ENCODE measurements at regions not wholly inside any gene's neighbourhood (a gene's known extent, or its start where the extent isn't known, plus 50 kb on each side); places are given as distances from the start of the nearest gene placed in this dataset.

DNA sequence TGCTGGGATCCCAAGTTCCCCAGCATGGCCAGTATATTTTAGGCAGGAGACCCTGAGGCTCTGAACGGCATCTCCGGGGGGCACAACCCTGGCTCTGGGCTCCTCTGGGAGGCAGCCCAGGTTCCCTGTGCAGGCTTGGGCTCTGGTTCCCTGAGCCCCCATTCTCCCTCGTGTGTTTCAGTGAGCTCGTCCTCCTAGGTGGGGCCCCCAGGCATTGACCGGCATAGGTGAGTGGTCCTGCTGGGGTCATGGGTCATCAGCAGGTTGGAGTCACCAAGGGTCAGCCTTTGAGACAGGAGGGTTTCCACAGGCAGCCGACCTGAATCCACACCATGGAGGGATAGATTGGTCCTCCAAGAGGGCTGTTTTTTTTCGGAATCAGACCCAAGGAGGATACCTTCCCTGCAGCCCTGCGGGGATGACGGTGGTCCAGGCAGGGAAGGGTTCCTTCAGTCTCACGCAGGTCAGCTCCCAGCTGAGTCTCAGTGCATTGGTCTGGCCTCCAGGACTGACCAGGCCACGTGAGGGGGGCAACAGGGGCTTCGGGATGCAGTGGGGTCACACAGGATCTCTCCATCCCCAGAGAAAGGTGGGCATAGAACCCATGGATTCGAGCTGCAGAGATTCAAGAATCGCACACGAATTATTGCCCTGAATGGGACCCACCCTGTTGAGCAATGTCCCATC is 226.0 kb downstream of the SNRPN start:
- CTCF ChIA-PET = no interaction called here

DNA sequence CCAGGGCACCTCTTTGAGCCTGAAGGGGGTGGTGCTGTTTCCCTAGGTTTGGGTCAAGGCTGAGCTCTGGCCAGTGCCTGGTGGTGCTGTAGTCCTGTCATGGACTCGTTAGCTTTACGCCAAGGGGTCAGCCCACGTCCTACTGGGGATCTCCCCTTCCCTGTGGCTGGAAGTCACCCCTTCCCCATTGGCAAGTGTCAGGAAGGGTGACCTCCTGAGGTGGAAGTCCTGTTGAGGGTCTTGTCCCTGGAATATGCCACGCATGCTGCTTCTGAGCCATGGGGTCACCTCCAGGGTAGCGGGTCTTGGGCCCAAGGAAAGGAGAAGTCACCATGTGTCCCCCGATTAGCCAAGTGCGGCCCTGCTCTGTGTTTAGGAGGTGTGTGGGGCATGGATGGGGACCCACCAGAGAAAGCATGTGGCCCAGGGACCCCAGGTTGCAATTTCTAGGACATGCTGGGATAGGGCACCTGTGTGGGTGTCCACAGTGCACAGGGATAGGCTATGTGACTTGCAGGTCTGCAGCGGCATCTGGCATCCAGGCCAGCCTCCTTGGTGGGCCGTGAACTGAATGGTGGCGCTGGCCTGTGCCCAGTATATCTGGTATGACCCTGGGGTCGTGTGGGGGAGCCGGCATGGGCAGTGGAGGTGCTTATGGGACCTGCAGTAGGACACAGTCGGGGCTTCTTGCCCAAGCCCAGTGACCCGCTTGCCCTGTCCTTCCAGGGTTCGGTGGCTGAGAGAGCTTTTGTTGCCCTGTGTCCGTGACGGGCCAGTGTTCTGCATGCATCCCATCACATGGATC is 226.7 kb downstream of the SNRPN start:
- ChIA-PET CTCF (no interaction called here), POLR2A (no interaction called here)

More for the DNA sequence above, 226.0 kb downstream of the SNRPN start:
- POLR2A ChIA-PET = no interaction called here

DNA sequence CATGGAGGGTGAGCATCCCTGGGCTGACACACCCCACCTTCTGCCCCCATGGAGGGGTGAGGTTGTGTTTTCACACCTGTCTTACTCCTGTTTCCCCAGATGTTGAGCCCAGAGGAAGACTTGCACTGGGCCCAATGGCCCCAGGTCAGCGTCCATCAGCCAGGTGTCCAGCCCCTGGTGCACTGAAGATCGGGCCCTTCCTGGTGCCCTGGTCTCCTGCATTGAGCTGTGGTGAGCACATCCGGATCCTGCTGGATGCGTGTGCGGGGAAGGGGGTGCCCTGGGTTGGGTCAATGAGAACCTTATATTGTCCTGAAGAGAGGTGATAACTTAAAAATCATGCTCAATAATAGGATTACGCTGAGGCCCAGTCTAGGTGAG is 227.3 kb downstream of the SNRPN start:
- ChIA-PET CTCF (no interaction called here), POLR2A (no interaction called here)

- CTCF ChIA-PET = no interaction called here
- POLR2A ChIA-PET = no interaction called here
Observed at GRCh38 chr15:25182736-25183445, 228.1 kb downstream of the SNRPN start.

DNA sequence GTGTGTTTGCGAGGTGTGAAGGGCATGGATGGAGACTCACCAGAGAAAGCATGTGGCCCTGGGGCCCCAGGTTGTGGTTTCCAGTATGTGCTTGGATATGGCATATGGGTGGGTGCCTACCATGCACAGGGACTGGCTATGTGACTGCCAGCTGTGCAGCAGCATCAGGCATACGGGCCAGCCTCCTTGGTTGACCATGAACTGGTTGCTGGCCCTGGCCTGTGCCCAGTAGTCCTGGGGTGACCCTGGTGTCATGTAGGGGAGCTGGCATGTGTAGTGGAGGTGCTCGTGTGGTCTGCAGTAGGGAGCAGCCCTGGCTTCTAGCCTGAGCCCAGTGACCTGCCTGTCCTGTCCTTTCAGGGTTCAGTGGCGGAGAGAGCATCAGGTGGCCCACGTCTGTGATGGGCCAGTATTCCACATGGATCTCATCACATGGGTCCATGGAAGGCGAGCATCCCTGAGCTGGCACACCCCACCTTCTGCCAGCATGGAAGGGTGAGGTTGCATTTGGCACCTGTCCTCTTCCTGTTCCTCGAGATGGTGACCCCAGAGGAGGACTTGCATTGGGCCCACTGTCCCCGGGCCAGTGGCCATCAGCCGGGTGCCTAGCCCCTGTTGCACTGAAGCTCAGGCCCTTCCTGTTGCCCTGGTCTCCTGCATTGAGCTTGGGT is 228.9 kb downstream of the SNRPN start:
- ChIA-PET POLR2A (no interaction called here), CTCF (no interaction called here)

DNA sequence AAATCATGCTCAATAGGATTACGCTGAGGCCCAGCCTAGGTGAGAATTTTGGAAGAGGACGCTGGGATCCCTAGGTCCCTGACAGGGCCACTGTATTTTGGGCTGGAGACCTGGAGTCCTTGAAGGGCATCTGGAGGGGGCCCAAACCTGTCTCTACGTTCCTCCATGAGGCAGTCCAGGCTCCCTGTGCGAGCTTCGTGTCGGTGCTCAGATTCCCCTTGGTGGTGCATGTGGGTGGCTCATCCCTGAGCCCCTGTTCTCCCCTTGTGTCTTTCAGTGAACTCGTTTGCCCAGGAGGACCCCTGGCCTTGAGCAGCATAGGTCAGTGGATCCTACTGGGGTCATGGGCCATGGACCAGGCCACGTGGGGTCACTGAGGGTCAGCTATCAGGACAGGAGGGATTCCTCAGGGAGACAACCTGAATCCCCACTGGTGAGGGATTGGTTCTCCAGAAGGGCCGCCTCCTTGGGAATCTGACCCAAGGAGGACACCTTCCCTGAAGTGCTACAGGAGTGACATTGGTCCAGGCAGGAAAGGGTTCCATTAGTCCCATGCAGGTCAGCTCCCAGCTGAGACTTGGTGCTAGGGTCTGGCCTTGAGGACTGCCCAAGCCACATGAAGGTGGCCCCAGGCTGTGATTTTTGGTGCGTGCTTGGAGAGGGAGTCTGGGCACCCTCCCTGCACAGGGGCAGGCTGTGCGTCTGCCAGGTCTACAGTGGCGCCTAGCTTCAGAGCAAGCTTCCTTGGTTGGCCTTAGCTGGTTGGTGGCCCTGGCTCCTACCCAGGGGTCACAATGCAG is 229.8 kb downstream of the SNRPN start:
- ChIA-PET POLR2A (no interaction called here), CTCF (no interaction called here)

- ChIA-PET CTCF (no interaction called here), POLR2A (no interaction called here)
Observed at GRCh38 chr15:25185156-25185710, 230.4 kb downstream of the SNRPN start.

DNA sequence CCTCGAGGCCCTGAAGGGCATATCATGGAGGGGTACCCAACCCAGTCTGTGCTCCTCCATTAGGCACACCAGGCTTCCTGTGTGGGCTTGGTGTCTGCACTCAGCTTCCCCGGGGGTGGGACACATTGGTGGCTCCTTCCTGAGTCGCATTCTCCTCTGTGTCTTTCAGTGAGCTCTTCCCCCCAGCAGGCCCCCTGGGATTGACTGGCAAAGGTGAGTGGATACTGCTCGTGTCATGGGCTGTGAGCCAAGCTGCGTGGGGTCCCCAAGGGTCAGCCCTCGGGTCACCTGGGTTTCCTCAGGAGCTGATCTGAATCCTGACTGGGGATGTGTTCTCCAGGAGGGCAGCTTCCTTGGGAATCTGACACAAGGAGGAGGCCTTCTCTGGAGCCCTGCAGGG is 231.0 kb downstream of the SNRPN start:
- ChIA-PET POLR2A (no interaction called here), CTCF (no interaction called here)

DNA sequence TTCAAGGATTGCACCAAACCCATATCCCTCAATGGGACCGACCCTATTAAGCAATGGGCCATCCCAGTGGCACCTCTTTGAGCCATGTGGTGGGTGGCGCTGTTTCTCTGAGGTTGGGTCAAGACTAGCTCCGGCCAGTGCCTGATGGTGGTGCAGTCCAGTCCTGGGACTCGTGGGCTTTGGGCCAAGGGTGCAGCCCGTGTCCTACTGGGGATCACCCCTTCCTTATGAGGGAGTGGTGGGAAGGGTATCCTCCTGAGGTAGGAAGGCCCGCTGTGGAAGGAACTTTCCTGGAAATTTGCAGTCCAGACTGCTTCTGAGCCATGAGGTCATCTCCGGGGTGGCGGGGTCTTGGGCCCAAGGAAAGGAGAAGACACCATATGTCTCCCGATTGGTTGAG is 231.6 kb downstream of the SNRPN start:
- ChIA-PET CTCF (no interaction called here), POLR2A (no interaction called here)

DNA sequence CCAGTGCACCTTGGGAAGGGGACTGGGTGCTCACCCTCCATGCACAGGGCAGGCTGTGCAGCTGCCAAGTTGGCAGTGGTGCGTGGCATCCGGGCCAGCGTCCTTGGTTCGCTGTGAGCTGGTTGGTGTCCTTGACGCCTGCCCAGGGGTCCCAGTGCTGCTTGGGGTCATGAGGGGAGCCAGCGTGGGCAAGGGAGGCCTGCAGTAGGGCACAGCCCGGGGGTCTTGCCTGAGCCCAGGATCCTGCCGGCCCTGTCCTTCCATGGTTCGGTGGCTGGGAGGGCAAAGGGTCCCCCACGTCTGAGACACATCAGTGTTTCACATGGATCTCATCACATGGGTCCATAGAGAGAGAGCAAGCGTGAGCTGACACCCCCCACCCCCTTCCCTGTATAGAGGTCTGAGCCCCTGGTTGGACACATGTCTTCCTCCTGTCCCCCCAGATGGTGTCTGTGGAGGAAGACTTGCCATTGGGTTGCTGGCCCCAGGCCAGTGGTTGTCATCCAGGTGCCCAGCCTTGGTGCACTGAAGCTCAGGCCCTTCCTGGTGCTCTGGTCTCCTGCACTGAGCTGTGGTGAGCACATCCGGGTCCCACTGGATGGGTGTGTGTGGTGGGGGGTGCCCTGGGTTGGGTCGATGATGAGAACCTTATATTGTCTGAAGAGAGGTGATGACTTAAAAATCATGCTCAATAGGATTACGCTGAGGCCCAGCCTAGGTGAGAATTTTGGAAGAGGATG is 232.3 kb downstream of the SNRPN start:
- ChIA-PET POLR2A (no interaction called here), CTCF (no interaction called here)

GRCh38 chr15:25188051-25188450 is 233.3 kb downstream of the SNRPN start:
- CTCF ChIA-PET = no interaction called here
- POLR2A ChIA-PET = no interaction called here

- POLR2A ChIA-PET = no interaction called here
- CTCF ChIA-PET = no interaction called here
Observed at GRCh38 chr15:25188551-25189101, 233.8 kb downstream of the SNRPN start.

GRCh38 chr15:25189551-25189950 is 234.8 kb downstream of the SNRPN start:
- POLR2A ChIA-PET = no interaction called here
- CTCF ChIA-PET = no interaction called here

GRCh38 chr15:25192651-25193050 is 237.9 kb downstream of the SNRPN start:
- ChIA-PET CTCF (no interaction called here), POLR2A (no interaction called here)

- ChIA-PET POLR2A (no interaction called here), CTCF (no interaction called here)
Observed at GRCh38 chr15:25207369-25207768, 231.5 kb downstream of the UBE3A start.

- CTCF ChIA-PET = no interaction called here
- POLR2A ChIA-PET = no interaction called here
Observed at GRCh38 chr15:25208735-25209134, 230.1 kb downstream of the UBE3A start.

GRCh38 chr15:25220834-25221233 is 218.0 kb downstream of the UBE3A start:
- POLR2A ChIA-PET = no interaction called here
- CTCF ChIA-PET = no interaction called here

DNA sequence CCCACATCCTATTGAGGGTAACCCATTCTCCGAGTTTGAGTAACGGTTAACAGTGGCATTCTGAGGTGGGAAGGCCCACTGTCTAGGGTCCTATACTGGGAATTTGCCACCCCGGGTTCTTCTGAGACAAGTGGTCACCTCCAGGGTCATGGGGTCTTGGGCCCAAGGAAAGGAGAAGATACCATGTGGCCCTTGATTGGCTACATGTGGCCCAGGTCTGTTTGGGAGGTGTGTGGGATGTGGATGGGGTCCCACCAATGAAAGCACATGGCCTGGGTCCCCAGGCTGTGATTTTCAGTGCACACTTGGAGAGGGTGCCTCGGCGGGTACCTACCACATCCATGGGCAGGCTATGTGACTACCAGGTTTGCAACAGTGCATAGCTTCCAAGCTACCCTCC is 214.4 kb downstream of the UBE3A start:
- CTCF ChIA-PET = no interaction called here

DNA sequence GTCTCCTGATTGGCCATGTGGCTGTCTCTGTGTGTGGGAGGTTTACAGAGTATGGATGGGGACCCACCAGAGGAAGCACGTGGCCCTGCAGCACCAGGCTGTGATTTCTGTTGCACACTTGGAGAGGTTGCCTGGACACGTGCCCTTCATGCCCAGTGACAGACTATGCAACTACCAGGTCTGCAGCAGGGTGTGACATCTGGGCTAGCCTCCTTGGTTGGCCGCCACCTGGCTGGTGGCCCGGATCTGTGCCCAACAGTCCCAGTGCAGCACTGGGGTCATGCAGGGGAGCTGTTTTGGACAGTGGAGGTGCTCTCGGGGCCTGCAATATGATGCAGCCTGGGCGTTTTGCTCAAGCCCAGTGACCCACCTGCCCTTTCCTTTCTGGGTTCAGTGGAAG is 212.5 kb downstream of the UBE3A start:
- CTCF ChIA-PET = no interaction called here
- POLR2A ChIA-PET = no interaction called here

More for the DNA sequence above, 214.4 kb downstream of the UBE3A start:
- POLR2A ChIA-PET = no interaction called here

Measured in activated CD8-positive, alpha-beta memory T cell treated with anti-CD3 and anti-CD28 coated beads for 36 hours (primary cell).